Parathyroid adenoma (tissue), 2 donors: ENCODE measurements at regions not wholly inside any gene's neighbourhood (a gene's known extent, or its start where the extent isn't known, plus 50 kb on each side); places are given as distances from the start of the nearest gene placed in this dataset.

Experiments
- H2AFZ ChIP-seq: fragments of 300-600 bp; sonication (generic); one replicate; pipeline ENCODE4 v1.7.0; 2017; ENCODE audit warnings: antibody characterized with exemption, mild to moderate bottlenecking
- H3K27ac ChIP-seq: fragments of 300-600 bp; sonication (generic); one replicate; pipeline ENCODE4 v1.7.0; 2017
- H3K27me3 ChIP-seq: fragments of 300-600 bp; sonication (generic); one replicate; pipeline ENCODE4 v1.7.0; 2017; ENCODE audit warnings: low read length; ENCODE audit not compliant: control insufficient read depth, insufficient read depth
- H3K36me3 ChIP-seq: fragments of 300-600 bp; sonication (generic); one replicate; pipeline ENCODE4 v1.7.0; 2017; ENCODE audit warnings: low read length; ENCODE audit not compliant: control insufficient read depth, insufficient read depth
- H3K4me1 ChIP-seq: fragments of 300-600 bp; sonication (generic); one replicate; pipeline ENCODE4 v1.7.0; 2017; ENCODE audit warnings: control low read depth
- H3K4me2 ChIP-seq: fragments of 300-600 bp; sonication (generic); one replicate; pipeline ENCODE4 v1.7.0; 2017; ENCODE audit warnings: low read length
- H3K4me3 ChIP-seq: fragments of 300-600 bp; sonication (generic); one replicate; pipeline ENCODE4 v1.7.0; 2017; ENCODE audit warnings: low read depth, low read length
- H3K79me2 ChIP-seq: fragments of 300-600 bp; sonication (generic); one replicate; pipeline ENCODE4 v1.7.0; 2017; ENCODE audit warnings: control low read depth
- H3K9ac ChIP-seq: fragments of 300-600 bp; sonication (generic); one replicate; pipeline ENCODE4 v1.7.0; 2017; ENCODE audit warnings: mild to moderate bottlenecking
- H3K9me3 ChIP-seq: fragments of 300-600 bp; sonication (generic); one replicate; pipeline ENCODE4 v1.7.0; 2017; ENCODE audit warnings: low read length; ENCODE audit not compliant: control insufficient read depth
- TF ChIP-seq, protein P1 (sequence below): fragments of 300-600 bp; sonication (generic); IDR thresholded peaks from one replicate; pipeline ENCODE4 v1.7.0; 2017; ENCODE audit warnings: antibody characterized with exemption, mild to moderate bottlenecking
- donor health status: primary hyperparathyroidism.

DNA sequence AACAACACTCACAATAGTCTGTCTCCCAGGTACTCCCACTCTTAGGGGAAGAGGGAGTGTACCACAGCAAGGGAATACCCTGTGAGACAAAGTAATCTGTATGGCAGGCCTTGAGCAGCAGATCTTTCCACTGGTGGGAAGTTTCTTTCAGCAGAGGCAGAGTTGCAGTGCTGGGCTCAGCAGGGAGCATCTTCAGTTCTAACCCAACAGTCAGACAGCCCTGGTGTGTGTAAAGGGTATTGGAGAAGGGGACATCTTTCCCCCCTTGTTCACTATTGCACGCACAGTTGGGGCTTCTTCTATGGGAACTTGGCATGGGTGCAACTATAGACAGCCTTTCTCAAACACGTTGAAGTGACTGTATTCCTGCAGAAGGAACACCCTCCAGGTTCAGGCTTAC, 159.4 kb upstream of the DPT start:
- no peaks in the 10 kb centered on the region for H3K79me2 ChIP-seq
- no peak overlapping the region for H3K27ac ChIP-seq
- no peak overlapping the region for H3K4me3 ChIP-seq
- TF ChIP-seq, protein P1, sequence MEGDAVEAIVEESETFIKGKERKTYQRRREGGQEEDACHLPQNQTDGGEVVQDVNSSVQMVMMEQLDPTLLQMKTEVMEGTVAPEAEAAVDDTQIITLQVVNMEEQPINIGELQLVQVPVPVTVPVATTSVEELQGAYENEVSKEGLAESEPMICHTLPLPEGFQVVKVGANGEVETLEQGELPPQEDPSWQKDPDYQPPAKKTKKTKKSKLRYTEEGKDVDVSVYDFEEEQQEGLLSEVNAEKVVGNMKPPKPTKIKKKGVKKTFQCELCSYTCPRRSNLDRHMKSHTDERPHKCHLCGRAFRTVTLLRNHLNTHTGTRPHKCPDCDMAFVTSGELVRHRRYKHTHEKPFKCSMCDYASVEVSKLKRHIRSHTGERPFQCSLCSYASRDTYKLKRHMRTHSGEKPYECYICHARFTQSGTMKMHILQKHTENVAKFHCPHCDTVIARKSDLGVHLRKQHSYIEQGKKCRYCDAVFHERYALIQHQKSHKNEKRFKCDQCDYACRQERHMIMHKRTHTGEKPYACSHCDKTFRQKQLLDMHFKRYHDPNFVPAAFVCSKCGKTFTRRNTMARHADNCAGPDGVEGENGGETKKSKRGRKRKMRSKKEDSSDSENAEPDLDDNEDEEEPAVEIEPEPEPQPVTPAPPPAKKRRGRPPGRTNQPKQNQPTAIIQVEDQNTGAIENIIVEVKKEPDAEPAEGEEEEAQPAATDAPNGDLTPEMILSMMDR = no peak
- H3K27me3 ChIP-seq = no peaks in the 10 kb centered on the region
- H3K36me3 ChIP-seq = no peaks in the 10 kb centered on the region
- no peak overlapping the region for H2AFZ ChIP-seq
- H3K9me3 ChIP-seq = no peaks in the 10 kb centered on the region
- no peak overlapping the region for H3K9ac ChIP-seq
- no peaks in the 10 kb centered on the region for H3K4me1 ChIP-seq
- no peak overlapping the region for H3K4me2 ChIP-seq

DNA sequence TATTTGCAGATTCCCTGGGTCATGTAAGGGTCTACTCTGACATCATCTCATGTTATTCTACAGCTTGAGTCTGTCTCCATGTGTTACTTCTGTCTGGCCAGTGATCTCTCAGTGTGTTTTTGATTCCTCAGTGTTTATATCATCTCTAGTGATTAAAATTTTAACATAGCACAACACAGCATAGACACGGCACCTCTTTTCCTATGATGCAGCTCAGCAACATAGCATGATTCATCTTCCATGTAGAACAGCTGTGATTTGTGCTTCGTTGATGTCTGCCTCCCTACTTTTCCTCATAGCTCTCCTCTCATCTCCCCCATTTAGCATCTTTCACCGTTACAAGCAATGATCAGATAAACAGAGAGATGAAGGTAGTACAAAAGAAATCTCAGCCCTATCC, 163.9 kb upstream of the DPT start:
- H2AFZ ChIP-seq = no peak overlapping the region
- H3K4me3 ChIP-seq = no peak overlapping the region
- H3K4me2 ChIP-seq = no peak overlapping the region
- no peaks in the 10 kb centered on the region for H3K36me3 ChIP-seq
- no peaks in the 10 kb centered on the region for H3K4me1 ChIP-seq
- H3K27ac ChIP-seq = no peak overlapping the region
- no peak overlapping the region for H3K9ac ChIP-seq
- H3K79me2 ChIP-seq = no peaks in the 10 kb centered on the region
- H3K9me3 ChIP-seq = no peaks in the 10 kb centered on the region
- TF ChIP-seq, protein P1 = no peak
- no peaks in the 10 kb centered on the region for H3K27me3 ChIP-seq

- H3K27ac ChIP-seq = no peak overlapping the region
- H3K9ac ChIP-seq = no peak overlapping the region
- H3K4me2 ChIP-seq = no peak overlapping the region
- H3K79me2 ChIP-seq = no peaks in the 10 kb centered on the region
- H3K36me3 ChIP-seq = no peaks in the 10 kb centered on the region
- H3K4me3 ChIP-seq = no peak overlapping the region
- H3K9me3 ChIP-seq = no peaks in the 10 kb centered on the region
- TF ChIP-seq, protein P1 = no peak
- no peaks in the 10 kb centered on the region for H3K27me3 ChIP-seq
- no peaks in the 10 kb centered on the region for H3K4me1 ChIP-seq
- H2AFZ ChIP-seq = no peak overlapping the region
These were observed 164.4 kb upstream of the DPT start for GRCh38 chr1:168893359-168893801.

DNA sequence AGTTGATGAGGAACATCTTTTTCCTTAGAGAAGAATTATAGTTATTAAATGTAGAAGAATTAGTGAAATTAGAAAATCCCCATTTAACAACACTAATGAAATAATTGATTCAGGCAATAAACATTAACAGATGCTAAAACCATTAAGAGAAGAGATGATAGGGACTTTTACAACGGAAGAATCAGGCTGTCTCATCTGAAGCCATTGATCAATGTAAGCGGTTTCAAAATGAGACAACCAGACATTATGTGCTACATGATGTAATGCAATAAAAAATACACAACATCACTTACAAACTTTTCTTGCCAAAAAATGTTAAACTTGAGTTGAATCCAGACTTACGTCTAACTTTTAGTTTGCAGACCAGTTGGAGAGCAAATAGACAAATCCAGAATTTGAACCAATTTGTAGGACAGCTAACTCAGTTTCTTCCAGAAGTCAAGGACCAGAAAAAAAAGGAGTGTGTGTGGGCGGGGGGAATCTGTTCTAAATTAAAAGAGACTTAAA, 165.4 kb upstream of the DPT start:
- Histone ChIP-seq H3K27me3 (no peaks in the 10 kb centered on the region), H3K9ac (no peak overlapping the region), H3K4me2 (no peak overlapping the region), H3K4me3 (no peak overlapping the region), H3K9me3 (no peaks in the 10 kb centered on the region), H3K4me1 (no peaks in the 10 kb centered on the region), H3K79me2 (no peaks in the 10 kb centered on the region), H3K27ac (no peak overlapping the region), H2AFZ (no peak overlapping the region), H3K36me3 (no peaks in the 10 kb centered on the region)
- TF ChIP-seq, protein P1 = no peak

DNA sequence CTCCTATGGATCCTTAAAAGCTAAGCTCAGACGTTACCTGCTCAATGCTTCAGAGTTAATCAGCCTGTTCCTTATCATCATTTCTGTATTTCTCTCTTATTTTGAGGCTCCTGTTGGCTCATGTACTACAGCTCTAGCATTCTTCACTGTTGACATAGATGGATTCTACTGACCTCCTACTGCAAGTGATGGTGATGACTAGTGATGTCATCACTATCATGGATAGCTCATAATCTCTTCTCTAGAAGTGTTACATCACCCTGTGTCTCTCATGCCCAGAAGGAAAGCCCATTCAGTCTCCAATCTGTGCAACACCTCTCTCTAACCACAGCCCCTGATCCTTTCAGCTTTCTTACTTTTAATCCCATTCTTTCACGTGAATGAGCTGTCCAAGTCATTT, 168.2 kb upstream of the DPT start:
- Histone ChIP-seq H3K27me3 (no peaks in the 10 kb centered on the region), H3K9me3 (no peaks in the 10 kb centered on the region), H3K79me2 (no peaks in the 10 kb centered on the region), H3K36me3 (no peaks in the 10 kb centered on the region), H3K4me2 (no peak overlapping the region), H3K4me1 (no peaks in the 10 kb centered on the region), H3K27ac (no peak overlapping the region), H3K4me3 (no peak overlapping the region), H2AFZ (no peak overlapping the region), H3K9ac (no peak overlapping the region)
- TF ChIP-seq, protein P1 = no peak
